ENCODE measurements at regions not wholly inside any gene's neighbourhood (a gene's known extent, or its start where the extent isn't known, plus 50 kb on each side); places are given as distances from the start of the nearest gene placed in this dataset.

DNA sequence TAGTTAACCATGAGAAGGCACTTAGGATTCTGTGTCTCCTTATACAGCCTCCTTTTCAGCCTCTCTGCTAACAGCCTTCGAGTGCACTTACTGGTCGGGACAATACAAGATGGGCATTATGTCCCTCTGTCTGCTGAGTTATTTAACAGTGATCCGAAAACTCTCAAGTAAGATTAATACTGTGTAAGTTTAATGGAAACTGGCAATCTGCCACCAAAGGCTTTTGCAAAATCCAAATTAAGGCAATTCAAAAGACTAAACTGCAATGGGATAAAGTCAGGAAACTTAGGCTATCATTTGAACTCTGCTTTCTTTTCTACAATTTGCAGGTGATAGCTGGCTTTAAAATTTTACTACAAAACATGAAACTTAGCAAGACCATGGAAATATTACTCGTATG, 477.8 kb downstream of the TFEC start:
- no peaks in the 10 kb centered on the region for H3K4me1 ChIP-seq (ENCODE audit: control insufficient read depth, insufficient read depth, low read length)
- H3K4me3 Mint-ChIP-seq, result no peak overlapping the region
- H3K9me3 Mint-ChIP-seq, result no peaks in the 10 kb centered on the region
- no peaks in the 10 kb centered on the region for H3K36me3 ChIP-seq (ENCODE audit: control insufficient read depth, insufficient read depth, low read length)
- H3K4me1 Mint-ChIP-seq, result no peaks in the 10 kb centered on the region
- H3K4me3 ChIP-seq (ENCODE audit: low read length), result no peak overlapping the region
- no peaks in the 10 kb centered on the region for H3K36me3 Mint-ChIP-seq (ENCODE audit: low read depth)
- TF ChIP-seq, protein P1, sequence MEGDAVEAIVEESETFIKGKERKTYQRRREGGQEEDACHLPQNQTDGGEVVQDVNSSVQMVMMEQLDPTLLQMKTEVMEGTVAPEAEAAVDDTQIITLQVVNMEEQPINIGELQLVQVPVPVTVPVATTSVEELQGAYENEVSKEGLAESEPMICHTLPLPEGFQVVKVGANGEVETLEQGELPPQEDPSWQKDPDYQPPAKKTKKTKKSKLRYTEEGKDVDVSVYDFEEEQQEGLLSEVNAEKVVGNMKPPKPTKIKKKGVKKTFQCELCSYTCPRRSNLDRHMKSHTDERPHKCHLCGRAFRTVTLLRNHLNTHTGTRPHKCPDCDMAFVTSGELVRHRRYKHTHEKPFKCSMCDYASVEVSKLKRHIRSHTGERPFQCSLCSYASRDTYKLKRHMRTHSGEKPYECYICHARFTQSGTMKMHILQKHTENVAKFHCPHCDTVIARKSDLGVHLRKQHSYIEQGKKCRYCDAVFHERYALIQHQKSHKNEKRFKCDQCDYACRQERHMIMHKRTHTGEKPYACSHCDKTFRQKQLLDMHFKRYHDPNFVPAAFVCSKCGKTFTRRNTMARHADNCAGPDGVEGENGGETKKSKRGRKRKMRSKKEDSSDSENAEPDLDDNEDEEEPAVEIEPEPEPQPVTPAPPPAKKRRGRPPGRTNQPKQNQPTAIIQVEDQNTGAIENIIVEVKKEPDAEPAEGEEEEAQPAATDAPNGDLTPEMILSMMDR (conservative IDR thresholded peaks at IDR 0.05), result no peak
- H3K9me3 ChIP-seq (ENCODE audit: control insufficient read depth, low read length), result no peaks in the 10 kb centered on the region
- no peak overlapping the region for H3K27ac ChIP-seq (ENCODE audit: low read depth, low read length)
- H3K27me3 Mint-ChIP-seq (ENCODE audit: insufficient read depth), result no peaks in the 10 kb centered on the region
- H3K27me3 ChIP-seq (ENCODE audit: control insufficient read depth, insufficient read depth, low read length, poor library complexity, severe bottlenecking), result no peaks in the 10 kb centered on the region
- no peak overlapping the region for H3K27ac Mint-ChIP-seq
- no peak overlapping the region for H3K9ac ChIP-seq (ENCODE audit: extremely low read depth, low read length, poor library complexity, severe bottlenecking)
- WGBS, 2 experiments (ENCODE audit: insufficient coverage in 1 of 2, insufficient read length in 1 of 2), result 94 to 97% methylated on average over 3 of the region's 4 CpGs
- DNase-seq, result no peak

DNA sequence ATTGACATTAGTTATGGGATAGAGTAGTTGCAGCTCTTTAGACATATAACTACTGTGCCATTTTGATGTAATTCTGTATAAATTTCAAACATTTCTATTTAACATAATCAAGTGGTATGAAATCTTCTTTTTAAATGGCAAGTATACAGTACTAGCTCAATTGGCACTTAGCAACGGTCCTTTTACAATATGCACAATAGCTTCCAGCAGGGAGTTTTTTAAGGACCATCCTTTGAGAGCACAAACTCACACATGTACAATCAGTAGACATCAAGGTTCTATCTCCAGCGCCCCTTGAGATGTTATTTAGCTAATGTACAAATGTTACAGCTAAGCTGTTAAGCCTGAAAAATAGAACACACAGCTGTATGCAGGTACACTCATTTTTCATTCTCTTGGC, 480.7 kb downstream of the TFEC start:
- Histone ChIP-seq H3K36me3 (ENCODE audit: control insufficient read depth, insufficient read depth, low read length) (no peaks in the 10 kb centered on the region), H3K4me1 (ENCODE audit: control insufficient read depth, insufficient read depth, low read length) (no peaks in the 10 kb centered on the region), H3K4me3 (ENCODE audit: low read length) (no peak overlapping the region), H3K27ac (ENCODE audit: low read depth, low read length) (no peak overlapping the region), H3K9me3 (ENCODE audit: control insufficient read depth, low read length) (no peaks in the 10 kb centered on the region), H3K9ac (ENCODE audit: extremely low read depth, low read length, poor library complexity, severe bottlenecking) (no peak overlapping the region), H3K27me3 (ENCODE audit: control insufficient read depth, insufficient read depth, low read length, poor library complexity, severe bottlenecking) (no peaks in the 10 kb centered on the region)
- Mint-ChIP-seq H3K27me3 (ENCODE audit: insufficient read depth) (no peaks in the 10 kb centered on the region), H3K4me1 (no peaks in the 10 kb centered on the region), H3K36me3 (ENCODE audit: low read depth) (no peaks in the 10 kb centered on the region), H3K4me3 (no peak overlapping the region), H3K9me3 (no peaks in the 10 kb centered on the region), H3K27ac (no peak overlapping the region)
- no peak for DNase-seq
- TF ChIP-seq, protein P1 (conservative IDR thresholded peaks at IDR 0.05), result no peak
- 84 to 90% methylated on average over 2 of the region's 2 CpGs for WGBS, 2 experiments (ENCODE audit: insufficient coverage in 1 of 2, insufficient read length in 1 of 2)

DNA sequence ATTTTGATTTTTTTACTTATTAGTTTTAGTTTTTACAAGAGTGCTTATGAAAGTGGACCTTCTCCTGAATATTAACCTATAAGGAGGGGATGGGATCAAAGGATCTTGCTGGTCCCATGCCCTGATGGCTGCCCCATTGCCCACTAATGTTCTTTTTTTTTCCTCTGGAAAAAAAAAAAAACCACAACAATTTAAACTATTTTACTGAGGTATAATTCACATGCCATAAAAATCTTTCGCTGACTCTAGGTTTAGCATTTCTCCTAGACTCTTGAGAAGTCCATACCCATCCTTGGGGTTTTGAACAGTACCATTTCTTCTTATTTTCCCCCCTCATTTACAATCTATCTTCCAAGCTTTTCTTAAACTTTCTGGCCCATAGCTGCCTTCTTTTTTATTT, 481.8 kb downstream of the TFEC start:
- H3K9me3 ChIP-seq (ENCODE audit: control insufficient read depth, low read length), result no peaks in the 10 kb centered on the region

More for the DNA sequence above, 481.8 kb downstream of the TFEC start:
- Histone ChIP-seq H3K4me1 (ENCODE audit: control insufficient read depth, insufficient read depth, low read length) (no peaks in the 10 kb centered on the region), H3K27me3 (ENCODE audit: control insufficient read depth, insufficient read depth, low read length, poor library complexity, severe bottlenecking) (no peaks in the 10 kb centered on the region), H3K27ac (ENCODE audit: low read depth, low read length) (no peak overlapping the region), H3K36me3 (ENCODE audit: control insufficient read depth, insufficient read depth, low read length) (no peaks in the 10 kb centered on the region), H3K9ac (ENCODE audit: extremely low read depth, low read length, poor library complexity, severe bottlenecking) (no peak overlapping the region), H3K4me3 (ENCODE audit: low read length) (no peak overlapping the region)
- DNase-seq, result no peak
- Mint-ChIP-seq H3K27ac (no peak overlapping the region), H3K4me3 (no peak overlapping the region), H3K27me3 (ENCODE audit: insufficient read depth) (no peaks in the 10 kb centered on the region), H3K36me3 (ENCODE audit: low read depth) (no peaks in the 10 kb centered on the region), H3K4me1 (no peaks in the 10 kb centered on the region), H3K9me3 (no peaks in the 10 kb centered on the region)
- TF ChIP-seq, protein P1 (conservative IDR thresholded peaks at IDR 0.05), result no peak
- WGBS, 2 experiments (ENCODE audit: insufficient coverage in 1 of 2, insufficient read length in 1 of 2), result 94 to 100% methylated on average over 1 of the region's 1 CpG

Data from endodermal cell (in vitro differentiated cells).